ENCODE measurements at regions not wholly inside any gene's neighbourhood (a gene's known extent, or its start where the extent isn't known, plus 50 kb on each side); places are given as distances from the start of the nearest gene placed in this dataset.

- no peak for DNase-seq
These were observed 83.5 kb upstream of the FNDC3A start for GRCh38 chr13:48892053-48892687.

GRCh38 chr13:48892688-48893075 is 83.0 kb upstream of the FNDC3A start:
- DNase-seq: no peak

- no peak for DNase-seq
These were observed 79.4 kb upstream of the FNDC3A start for GRCh38 chr13:48896312-48896711.

GRCh38 chr13:48901781-48902180 is 73.9 kb upstream of the FNDC3A start:
- no peak for DNase-seq

GRCh38 chr13:48902368-48902767 is 73.3 kb upstream of the FNDC3A start:
- DNase-seq: no peak

GRCh38 chr13:48904668-48905290 is 70.9 kb upstream of the FNDC3A start:
- DNase-seq: no peak

- DNase-seq: no peak
These were observed 69.5 kb upstream of the FNDC3A start for GRCh38 chr13:48906200-48906599.

- DNase-seq: no peak
These were observed 67.2 kb upstream of the FNDC3A start for GRCh38 chr13:48908381-48909055.

GRCh38 chr13:48909056-48909389 is 66.7 kb upstream of the FNDC3A start:
- DNase-seq: no peak

GRCh38 chr13:48910686-48911085 is 65.0 kb upstream of the FNDC3A start:
- no peak for DNase-seq

- no peak for DNase-seq
These were observed 56.0 kb upstream of the FNDC3A start for GRCh38 chr13:48919751-48920150.

GRCh38 chr13:48920730-48921129 is 55.0 kb upstream of the FNDC3A start:
- no peak for DNase-seq

GRCh38 chr13:48923376-48923775 is 52.3 kb upstream of the FNDC3A start:
- DNase-seq: no peak

GRCh38 chr13:48925001-48925400 is 50.7 kb upstream of the FNDC3A start:
- no peak for DNase-seq
